ENCODE measurements at regions not wholly inside any gene's neighbourhood (a gene's known extent, or its start where the extent isn't known, plus 50 kb on each side); places are given as distances from the start of the nearest gene placed in this dataset.

DNA sequence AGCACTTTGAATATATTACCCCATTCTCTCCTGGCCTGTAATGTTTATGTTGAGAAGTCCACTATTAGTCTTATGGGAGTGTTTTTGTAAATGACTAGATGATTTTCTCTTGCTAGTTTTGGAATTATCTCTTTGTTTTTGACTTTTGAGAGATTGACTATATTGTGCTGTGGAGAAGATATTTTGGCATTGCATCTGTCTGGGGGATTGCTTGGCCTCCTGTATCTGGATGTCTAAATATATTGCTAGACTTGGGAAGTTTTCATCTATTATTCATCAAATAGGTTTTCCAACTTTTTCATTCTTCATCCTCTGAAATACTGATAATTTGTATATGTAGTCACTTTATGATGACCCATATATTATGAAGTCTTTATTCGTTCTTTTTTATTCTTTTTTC, 277.1 kb upstream of the PCDH15 start:
- TF ChIP-seq, protein P1, sequence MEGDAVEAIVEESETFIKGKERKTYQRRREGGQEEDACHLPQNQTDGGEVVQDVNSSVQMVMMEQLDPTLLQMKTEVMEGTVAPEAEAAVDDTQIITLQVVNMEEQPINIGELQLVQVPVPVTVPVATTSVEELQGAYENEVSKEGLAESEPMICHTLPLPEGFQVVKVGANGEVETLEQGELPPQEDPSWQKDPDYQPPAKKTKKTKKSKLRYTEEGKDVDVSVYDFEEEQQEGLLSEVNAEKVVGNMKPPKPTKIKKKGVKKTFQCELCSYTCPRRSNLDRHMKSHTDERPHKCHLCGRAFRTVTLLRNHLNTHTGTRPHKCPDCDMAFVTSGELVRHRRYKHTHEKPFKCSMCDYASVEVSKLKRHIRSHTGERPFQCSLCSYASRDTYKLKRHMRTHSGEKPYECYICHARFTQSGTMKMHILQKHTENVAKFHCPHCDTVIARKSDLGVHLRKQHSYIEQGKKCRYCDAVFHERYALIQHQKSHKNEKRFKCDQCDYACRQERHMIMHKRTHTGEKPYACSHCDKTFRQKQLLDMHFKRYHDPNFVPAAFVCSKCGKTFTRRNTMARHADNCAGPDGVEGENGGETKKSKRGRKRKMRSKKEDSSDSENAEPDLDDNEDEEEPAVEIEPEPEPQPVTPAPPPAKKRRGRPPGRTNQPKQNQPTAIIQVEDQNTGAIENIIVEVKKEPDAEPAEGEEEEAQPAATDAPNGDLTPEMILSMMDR (IDR thresholded peaks at IDR 0.05 in 2 of 3, conservative IDR thresholded peaks at IDR 0.05 in 1 of 3; ENCODE audit: control insufficient read depth in 2 of 3, extremely low read depth in 1 of 3, insufficient read depth in 1 of 3, low read depth in 3 of 3, low read length in 3 of 3) = no peak
- TF ChIP-seq KAT2A (conservative IDR thresholded peaks at IDR 0.05; ENCODE audit: control insufficient read depth, low read depth, low read length) (no peak), SIX5 (IDR thresholded peaks at IDR 0.05; ENCODE audit: low read depth, low read length, severe bottlenecking) (no peak), NFYB (IDR thresholded peaks at IDR 0.05; ENCODE audit: insufficient read depth, low read depth, low read length) (no peak), CBX5 (IDR thresholded peaks at IDR 0.05; ENCODE audit: low read depth) (no peak), POLR2AphosphoS5 (IDR thresholded peaks at IDR 0.05; ENCODE audit: low read length) (no peak), POLR2A (IDR thresholded peaks at IDR 0.05; ENCODE audit: low read depth, low read length) (no peak), HDAC2 (IDR thresholded peaks at IDR 0.05) (no peak), SP1 (IDR thresholded peaks at IDR 0.05; ENCODE audit: low read depth, low read length) (no peak)
